CD14-positive monocyte (primary cell): ENCODE measurements at regions not wholly inside any gene's neighbourhood (a gene's known extent, or its start where the extent isn't known, plus 50 kb on each side); places are given as distances from the start of the nearest gene placed in this dataset.

Source experiments
- DNase-seq, 3 donors: peaks; one replicate each; pipeline ENCODE4 v3.0.0-alpha.2; 2011 to 2022
- H2AFZ ChIP-seq: 2 replicates; pipeline ENCODE4 v1.6.0; 2012; ENCODE audit warnings: mild to moderate bottlenecking, low read depth, low read length, inconsistent platforms; ENCODE audit not compliant: insufficient read depth, poor library complexity, severe bottlenecking
- H3K27ac ChIP-seq, 2 donors: 1 replicate in 1 of 2; 2 replicates in 1 of 2; pipeline ENCODE4 v1.5.1; 2012 to 2013; ENCODE audit warnings: low read length in 2 of 2, control low read depth in 1 of 2, inconsistent platforms in 1 of 2, low read depth in 1 of 2, mild to moderate bottlenecking in 1 of 2
- H3K27me3 ChIP-seq, 2 donors: one replicate each; pipeline versions ENCODE4 v1.6.0 to v1.6.1; 2011 to 2013; ENCODE audit warnings: low read length in 2 of 2; ENCODE audit not compliant: control insufficient read depth in 2 of 2, insufficient read depth in 2 of 2
- H3K36me3 ChIP-seq, 2 donors: replicated peaks in 1 of 2; 1 replicate in 1 of 2; 2 replicates in 1 of 2; pipeline versions ENCODE4 v1.5.1 to v1.6.1; 2012 to 2013; ENCODE audit warnings: low read length in 2 of 2, control low read depth in 1 of 2, inconsistent platforms in 1 of 2, mild to moderate bottlenecking in 1 of 2; ENCODE audit not compliant: insufficient read depth in 2 of 2, control insufficient read depth in 1 of 2
- H3K4me1 ChIP-seq, 2 donors: 1 replicate in 1 of 2; 2 replicates in 1 of 2; pipeline versions ENCODE4 v1.5.1 to v1.6.1; 2012 to 2013; ENCODE audit warnings: low read length in 2 of 2, control low read depth in 1 of 2, inconsistent platforms in 1 of 2, mild to moderate bottlenecking in 1 of 2, moderate library complexity in 1 of 2; ENCODE audit not compliant: insufficient read depth in 2 of 2, control insufficient read depth in 1 of 2
- H3K4me2 ChIP-seq: replicated peaks from 2 replicates; pipeline ENCODE3; 2012; ENCODE audit warnings: low read length, moderate library complexity, mild to moderate bottlenecking; ENCODE audit not compliant: poor library complexity, severe bottlenecking; ENCODE audit errors: extremely low read depth
- H3K4me3 ChIP-seq, 3 experiments: fragments of 200-600 bp in 1 of 3; sonication (generic) in 1 of 3; replicated peaks in 1 of 3; 1 replicate in 2 of 3; 2 replicates in 1 of 3; pipeline ENCODE4 v1.5.1; 2011 to 2013; ENCODE audit warnings: low read length in 3 of 3, mild to moderate bottlenecking in 3 of 3, control low read depth in 2 of 3, low read depth in 2 of 3, inconsistent platforms in 1 of 3, moderate library complexity in 1 of 3
- H3K79me2 ChIP-seq: 2 replicates; pipeline ENCODE4 v1.6.0; 2012; ENCODE audit warnings: mild to moderate bottlenecking, control low read depth, inconsistent platforms, low read length, moderate library complexity; ENCODE audit not compliant: insufficient read depth
- H3K9ac ChIP-seq: 2 replicates; pipeline ENCODE4 v1.6.0; 2017; ENCODE audit warnings: low read length, mild to moderate bottlenecking; ENCODE audit not compliant: insufficient read depth, poor library complexity, severe bottlenecking
- H3K9me3 ChIP-seq, 2 donors: replicated peaks in 1 of 2; 1 replicate in 1 of 2; 2 replicates in 1 of 2; pipeline versions ENCODE4 v1.5.1 to v1.6.1; 2012 to 2013; ENCODE audit warnings: low read length in 2 of 2, control low read depth in 1 of 2; ENCODE audit not compliant: control insufficient read depth in 1 of 2, insufficient read depth in 1 of 2
- H4K20me1 ChIP-seq: 2 replicates; pipeline ENCODE4 v1.6.0; 2012; ENCODE audit warnings: mild to moderate bottlenecking, low read length, control low read depth, moderate library complexity; ENCODE audit not compliant: insufficient read depth
- H3K27ac Mint-ChIP-seq, 7 donors: one replicate each; pipeline ENCODE4 v1.8.0; 2020; ENCODE audit warnings: mild to moderate bottlenecking in 7 of 7, mixed read lengths in 7 of 7, moderate library complexity in 6 of 7, inconsistent platforms in 2 of 7
- H3K27me3 Mint-ChIP-seq, 3 donors: one replicate each; pipeline ENCODE4 v1.8.0; 2021 to 2022; ENCODE audit warnings: low read depth in 3 of 3, mild to moderate bottlenecking in 3 of 3, mixed read lengths in 3 of 3, moderate library complexity in 3 of 3, inconsistent platforms in 1 of 3
- H3K36me3 Mint-ChIP-seq, 2 donors: one replicate each; pipeline ENCODE4 v1.8.0; 2020; ENCODE audit warnings: mixed read lengths in 2 of 2, inconsistent platforms in 1 of 2, mild to moderate bottlenecking in 1 of 2
- H3K4me1 Mint-ChIP-seq: one replicate; pipeline ENCODE4 v1.8.0; 2020; ENCODE audit warnings: mild to moderate bottlenecking, mixed read lengths
- H3K4me3 Mint-ChIP-seq, 2 donors: one replicate each; pipeline ENCODE4 v1.8.0; 2020; ENCODE audit warnings: mild to moderate bottlenecking in 2 of 2, mixed read lengths in 2 of 2, moderate library complexity in 1 of 2
- H3K9me3 Mint-ChIP-seq, 7 donors: one replicate each; pipeline ENCODE4 v1.8.0; 2020 to 2022; ENCODE audit warnings: mixed read lengths in 7 of 7, mild to moderate bottlenecking in 6 of 7, moderate library complexity in 6 of 7, inconsistent platforms in 2 of 7
- WGBS: methylation state at CpG from one replicate; pipeline ENCODE4 v1.1.5; 2013; ENCODE audit warnings: missing lambda C conversion rate; ENCODE audit not compliant: insufficient coverage; 5-methylcytosine and 5-hydroxymethylcytosine counted together
- intact Hi-C, 2 donors: fragments of 100-400 bp; cut with micrococcal nuclease; formaldehyde crosslinking; loops; one replicate each; pipeline versions ENCODE4 v1.15.0 to v1.15.1; 2023
- TF ChIP-seq, protein P1 (sequence below): fragments of 200-600 bp; IDR thresholded peaks from one replicate; pipeline ENCODE4 v1.8.0; 2022; ENCODE audit warnings: antibody characterized with exemption, mild to moderate bottlenecking

DNA sequence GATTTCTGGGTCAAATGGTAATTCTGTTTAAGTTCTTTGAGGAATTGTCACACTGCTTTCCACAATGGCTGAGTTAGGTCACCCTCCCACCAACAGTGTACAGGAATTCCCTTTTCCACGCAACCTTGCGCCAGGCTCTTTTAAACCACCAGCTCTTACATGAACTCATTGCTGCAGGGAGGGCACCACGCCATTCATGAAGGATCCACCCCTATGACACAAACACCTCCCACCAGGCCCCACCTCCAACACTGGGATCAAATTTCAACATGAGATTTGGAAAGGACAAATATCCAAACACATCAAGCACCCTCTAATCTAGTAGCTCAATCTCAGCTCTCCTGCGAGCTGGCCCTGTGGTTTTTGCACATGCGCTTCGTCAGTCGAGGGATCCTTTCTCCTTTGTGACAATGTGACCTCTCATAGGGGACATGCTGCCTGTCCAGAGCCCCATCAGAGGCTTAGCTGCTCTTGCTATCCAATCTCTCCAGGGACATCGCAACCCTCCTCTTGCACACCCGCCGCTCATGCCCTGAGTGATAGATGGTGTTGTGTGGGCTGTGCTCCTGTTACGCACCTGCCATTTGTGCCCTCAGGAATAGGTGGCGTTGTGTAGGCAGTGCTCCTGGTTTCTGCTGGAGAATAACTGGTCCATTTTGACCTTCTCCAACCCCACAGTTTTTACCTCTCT is 328.0 kb downstream of the UQCRFS1 start:
- H3K36me3 Mint-ChIP-seq, result no peaks in the 10 kb centered on the region
- no peaks in the 10 kb centered on the region for H3K36me3 ChIP-seq
- no peaks in the 10 kb centered on the region for H3K27me3 ChIP-seq
- peaks cover 4 to 13% (median 6%) of the 10 kb centered on the region in 3 donors for H3K27me3 Mint-ChIP-seq
- no peaks in the 10 kb centered on the region for H3K9me3 ChIP-seq
- no peak overlapping the region for H3K9ac ChIP-seq
- WGBS, result 63% methylated on average over 7 of the region's 12 CpGs
- intact Hi-C loops, result no loop called here
- no peak for DNase-seq
- no peak overlapping the region for H3K27ac ChIP-seq
- H3K4me1 Mint-ChIP-seq, result peaks cover 1% of the 10 kb centered on the region
- H3K4me3 Mint-ChIP-seq, result no peak overlapping the region
- no peaks in the 10 kb centered on the region for H3K4me1 ChIP-seq
- H3K4me2 ChIP-seq, result no peak overlapping the region
- no peak overlapping the region for H2AFZ ChIP-seq
- H3K79me2 ChIP-seq, result no peaks in the 10 kb centered on the region
- H3K27ac Mint-ChIP-seq, result no peak overlapping the region
- no peaks in the 10 kb centered on the region for H3K9me3 Mint-ChIP-seq
- H3K4me3 ChIP-seq, result no peak overlapping the region
- TF ChIP-seq, protein P1, sequence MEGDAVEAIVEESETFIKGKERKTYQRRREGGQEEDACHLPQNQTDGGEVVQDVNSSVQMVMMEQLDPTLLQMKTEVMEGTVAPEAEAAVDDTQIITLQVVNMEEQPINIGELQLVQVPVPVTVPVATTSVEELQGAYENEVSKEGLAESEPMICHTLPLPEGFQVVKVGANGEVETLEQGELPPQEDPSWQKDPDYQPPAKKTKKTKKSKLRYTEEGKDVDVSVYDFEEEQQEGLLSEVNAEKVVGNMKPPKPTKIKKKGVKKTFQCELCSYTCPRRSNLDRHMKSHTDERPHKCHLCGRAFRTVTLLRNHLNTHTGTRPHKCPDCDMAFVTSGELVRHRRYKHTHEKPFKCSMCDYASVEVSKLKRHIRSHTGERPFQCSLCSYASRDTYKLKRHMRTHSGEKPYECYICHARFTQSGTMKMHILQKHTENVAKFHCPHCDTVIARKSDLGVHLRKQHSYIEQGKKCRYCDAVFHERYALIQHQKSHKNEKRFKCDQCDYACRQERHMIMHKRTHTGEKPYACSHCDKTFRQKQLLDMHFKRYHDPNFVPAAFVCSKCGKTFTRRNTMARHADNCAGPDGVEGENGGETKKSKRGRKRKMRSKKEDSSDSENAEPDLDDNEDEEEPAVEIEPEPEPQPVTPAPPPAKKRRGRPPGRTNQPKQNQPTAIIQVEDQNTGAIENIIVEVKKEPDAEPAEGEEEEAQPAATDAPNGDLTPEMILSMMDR, result no peak
- no peaks in the 10 kb centered on the region for H4K20me1 ChIP-seq

DNA sequence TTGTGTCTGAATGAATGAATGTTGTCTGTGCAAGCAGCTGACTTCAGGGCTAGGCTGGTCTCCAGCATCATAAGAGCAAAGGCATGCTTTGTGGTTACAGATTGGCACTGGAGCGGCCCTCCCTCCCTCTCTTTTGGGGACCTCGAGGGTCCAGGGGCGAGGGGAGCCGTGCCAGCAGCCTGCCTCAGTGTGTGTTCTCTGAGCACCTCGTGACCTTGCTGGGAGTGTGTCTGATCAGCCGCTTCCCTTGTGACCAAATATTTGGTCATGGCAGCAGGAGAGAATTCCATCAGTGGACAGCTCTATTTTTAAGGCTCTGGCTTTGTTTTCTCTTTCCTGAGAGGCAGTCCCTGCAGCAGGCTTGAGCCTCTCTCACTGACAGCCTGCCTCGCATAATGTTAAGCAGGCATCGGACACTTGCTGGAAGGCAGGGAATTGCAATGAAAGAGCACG is 329.7 kb downstream of the UQCRFS1 start:
- Histone ChIP-seq H3K4me2 (no peak overlapping the region), H3K4me3 (no peak overlapping the region), H4K20me1 (no peaks in the 10 kb centered on the region), H3K9ac (no peak overlapping the region), H3K79me2 (no peaks in the 10 kb centered on the region), H3K36me3 (no peaks in the 10 kb centered on the region), H3K27ac (no peak overlapping the region), H3K4me1 (no peaks in the 10 kb centered on the region), H3K9me3 (no peaks in the 10 kb centered on the region), H3K27me3 (no peaks in the 10 kb centered on the region), H2AFZ (no peak overlapping the region)
- peaks cover 3 to 8% (median 8%) of the 10 kb centered on the region in 3 donors for H3K27me3 Mint-ChIP-seq
- H3K4me1 Mint-ChIP-seq, result peaks cover 1% of the 10 kb centered on the region
- H3K4me3 Mint-ChIP-seq, result no peak overlapping the region
- H3K36me3 Mint-ChIP-seq, result no peaks in the 10 kb centered on the region
- TF ChIP-seq, protein P1, result no peak
- 65% methylated on average over 9 of the region's 9 CpGs for WGBS
- no peak overlapping the region for H3K27ac Mint-ChIP-seq
- no peak for DNase-seq
- H3K9me3 Mint-ChIP-seq, result no peaks in the 10 kb centered on the region
- intact Hi-C loops, result no loop called here
